ENCODE measurements at regions not wholly inside any gene's neighbourhood (a gene's known extent, or its start where the extent isn't known, plus 50 kb on each side); places are given as distances from the start of the nearest gene placed in this dataset.

- WGBS (ENCODE audit: insufficient coverage) = 100% methylated on average over 4 of the region's 9 CpGs
- Histone ChIP-seq H3K4me2 (replicated peaks; ENCODE audit: extremely low read depth, low read length, poor library complexity, severe bottlenecking) (no peak overlapping the region), H3K79me2 (ENCODE audit: insufficient read depth, low read length) (no peaks in the 10 kb centered on the region), H3K27ac (ENCODE audit: low read depth in 1 of 2, low read length in 2 of 2) (no peak overlapping the region), H4K20me1 (ENCODE audit: insufficient read depth, low read length) (no peaks in the 10 kb centered on the region), H3K4me1 (ENCODE audit: control insufficient read depth in 1 of 2, insufficient read depth in 2 of 2, low read length in 2 of 2) (peaks cover 47 to 50% of the 10 kb centered on the region in 2 donors), H3K36me3 (replicated peaks in 1 of 2; ENCODE audit: control insufficient read depth in 1 of 2, insufficient read depth in 2 of 2, low read length in 2 of 2) (no peaks in the 10 kb centered on the region), H3K4me3 (replicated peaks in 1 of 3; ENCODE audit: low read depth in 2 of 3, low read length in 3 of 3) (no peak overlapping the region), H3K9ac (ENCODE audit: insufficient read depth, low read length, poor library complexity, severe bottlenecking) (no peak overlapping the region), H2AFZ (ENCODE audit: insufficient read depth, low read depth, low read length, poor library complexity, severe bottlenecking) (no peak overlapping the region), H3K9me3 (replicated peaks in 1 of 2; ENCODE audit: control insufficient read depth in 1 of 2, insufficient read depth in 1 of 2, low read length in 2 of 2) (no peaks in the 10 kb centered on the region), H3K27me3 (ENCODE audit: control insufficient read depth in 2 of 2, insufficient read depth in 2 of 2, low read length in 2 of 2) (no peaks in the 10 kb centered on the region)
- H3K27ac Mint-ChIP-seq = no peak overlapping the region
- TF ChIP-seq CTCF (IDR thresholded peaks at IDR 0.05) = no peak
- peaks cover 0 to 2% (median 0%) of the 10 kb centered on the region in 7 donors for H3K9me3 Mint-ChIP-seq
- no peak for DNase-seq
- H3K36me3 Mint-ChIP-seq = no peaks in the 10 kb centered on the region
- H3K4me1 Mint-ChIP-seq = peaks cover 45% of the 10 kb centered on the region
- peaks cover 13 to 24% (median 17%) of the 10 kb centered on the region in 3 donors for H3K27me3 Mint-ChIP-seq (ENCODE audit: low read depth in 3 of 3)
- intact Hi-C loops (cut with micrococcal nuclease) = loop anchor here in 1 of 2 donors (5.0 kb wide), 1 partner anchor 56 kb away; no protein-coding TSS in a partner anchor
- peak overlapping the region in 1 of 2 donors; percentile 51 for H3K4me3 Mint-ChIP-seq
Measured at GRCh38 chr11:115871161-115871760, 367.0 kb upstream of the CADM1 start.

GRCh38 chr11:115869780-115870431, 365.7 kb upstream of the CADM1 start:
- Histone ChIP-seq H3K9me3 (replicated peaks in 1 of 2; ENCODE audit: control insufficient read depth in 1 of 2, insufficient read depth in 1 of 2, low read length in 2 of 2) (no peaks in the 10 kb centered on the region), H3K36me3 (replicated peaks in 1 of 2; ENCODE audit: control insufficient read depth in 1 of 2, insufficient read depth in 2 of 2, low read length in 2 of 2) (no peaks in the 10 kb centered on the region), H4K20me1 (ENCODE audit: insufficient read depth, low read length) (no peaks in the 10 kb centered on the region), H3K27ac (ENCODE audit: low read depth in 1 of 2, low read length in 2 of 2) (no peak overlapping the region), H3K4me3 (replicated peaks in 1 of 3; ENCODE audit: low read depth in 2 of 3, low read length in 3 of 3) (no peak overlapping the region), H3K4me2 (replicated peaks; ENCODE audit: extremely low read depth, low read length, poor library complexity, severe bottlenecking) (no peak overlapping the region), H3K9ac (ENCODE audit: insufficient read depth, low read length, poor library complexity, severe bottlenecking) (no peak overlapping the region), H2AFZ (ENCODE audit: insufficient read depth, low read depth, low read length, poor library complexity, severe bottlenecking) (no peak overlapping the region), H3K79me2 (ENCODE audit: insufficient read depth, low read length) (no peaks in the 10 kb centered on the region), H3K4me1 (ENCODE audit: control insufficient read depth in 1 of 2, insufficient read depth in 2 of 2, low read length in 2 of 2) (peaks cover 46% of the 10 kb centered on the region in 2 donors), H3K27me3 (ENCODE audit: control insufficient read depth in 2 of 2, insufficient read depth in 2 of 2, low read length in 2 of 2) (peaks cover 0 to 2% of the 10 kb centered on the region in 2 donors)
- peaks cover 13 to 26% (median 24%) of the 10 kb centered on the region in 3 donors for H3K27me3 Mint-ChIP-seq (ENCODE audit: low read depth in 3 of 3)
- H3K4me1 Mint-ChIP-seq = peaks cover 41% of the 10 kb centered on the region
- peak; percentile 79 for TF ChIP-seq CTCF (IDR thresholded peaks at IDR 0.05)
- DNase-seq = peak; percentile 40 to 65 (median 52)
- no peaks in the 10 kb centered on the region for H3K36me3 Mint-ChIP-seq
- peaks cover 0 to 2% (median 0%) of the 10 kb centered on the region in 7 donors for H3K9me3 Mint-ChIP-seq
- 43% methylated on average over 5 of the region's 5 CpGs for WGBS (ENCODE audit: insufficient coverage)
- intact Hi-C loops (cut with micrococcal nuclease) = loop anchor here in 1 of 2 donors (5.0 kb wide), 1 partner anchor 57 kb away; no protein-coding TSS in a partner anchor
- peak overlapping the region in 1 of 7 donors; percentile 18 for H3K27ac Mint-ChIP-seq
- no peak overlapping the region for H3K4me3 Mint-ChIP-seq

All from CD14-positive monocyte (primary cell).